Mesenchymal stem cell (in vitro differentiated cells and primary cell): ENCODE measurements at regions not wholly inside any gene's neighbourhood (a gene's known extent, or its start where the extent isn't known, plus 50 kb on each side); places are given as distances from the start of the nearest gene placed in this dataset.

Source experiments
- DNase-seq: peaks from one replicate; pipeline ENCODE4 v3.0.0-alpha.2; 2013
- H2AFZ ChIP-seq: one replicate; pipeline ENCODE4 v1.6.1; 2013; ENCODE audit warnings: low read depth, mild to moderate bottlenecking, control low read depth, inconsistent platforms, low read length, moderate library complexity
- H2AK5ac ChIP-seq: 2 replicates; pipeline ENCODE4 v1.6.1; 2013; ENCODE audit warnings: low read length, moderate library complexity, mild to moderate bottlenecking, inconsistent platforms; ENCODE audit not compliant: severe bottlenecking
- H2BK120ac ChIP-seq: one replicate; pipeline ENCODE4 v1.6.1; 2013; ENCODE audit warnings: low read depth, mild to moderate bottlenecking, inconsistent platforms, low read length, moderate library complexity
- H2BK12ac ChIP-seq, 2 experiments: one replicate each; pipeline ENCODE4 v1.6.1; 2013; ENCODE audit warnings: inconsistent platforms in 2 of 2, low read length in 2 of 2, mild to moderate bottlenecking in 2 of 2, moderate library complexity in 2 of 2, control low read depth in 1 of 2
- H2BK15ac ChIP-seq: one replicate; pipeline ENCODE4 v1.6.1; 2013; ENCODE audit warnings: mild to moderate bottlenecking, low read depth, inconsistent platforms; ENCODE audit not compliant: poor library complexity, severe bottlenecking
- H2BK5ac ChIP-seq: 2 replicates; pipeline ENCODE4 v1.6.1; 2013; ENCODE audit warnings: low read depth, mild to moderate bottlenecking, low read length, control low read depth, inconsistent platforms; ENCODE audit not compliant: poor library complexity, severe bottlenecking
- H3K14ac ChIP-seq, 2 experiments: one replicate each; pipeline ENCODE4 v1.6.1; 2013; ENCODE audit warnings: inconsistent platforms in 2 of 2, low read length in 2 of 2, control low read depth in 1 of 2, mild to moderate bottlenecking in 1 of 2, moderate library complexity in 1 of 2
- H3K18ac ChIP-seq, 2 experiments: one replicate each; pipeline ENCODE4 v1.6.1; 2013; ENCODE audit warnings: inconsistent platforms in 2 of 2, low read length in 2 of 2, control low read depth in 1 of 2, low read depth in 1 of 2, mild to moderate bottlenecking in 1 of 2
- H3K23ac ChIP-seq, 2 experiments: one replicate each; pipeline ENCODE4 v1.6.1; 2013; ENCODE audit warnings: inconsistent platforms in 2 of 2, low read length in 2 of 2, mild to moderate bottlenecking in 2 of 2, moderate library complexity in 2 of 2, control low read depth in 1 of 2
- H3K27ac ChIP-seq: 2 replicates; pipeline ENCODE4 v1.5.1; 2013; ENCODE audit warnings: mild to moderate bottlenecking, moderate library complexity, low read length, control low read depth, inconsistent platforms; ENCODE audit not compliant: poor library complexity, severe bottlenecking
- H3K27me3 ChIP-seq, 2 experiments: 2 replicates each; pipeline versions ENCODE4 v1.6.1 to v1.7.0; 2013; ENCODE audit warnings: low read length in 2 of 2, mild to moderate bottlenecking in 2 of 2, moderate library complexity in 2 of 2, control low read depth in 1 of 2, inconsistent platforms in 1 of 2; ENCODE audit not compliant: control insufficient read depth in 1 of 2, insufficient read depth in 1 of 2
- H3K36me3 ChIP-seq, 2 experiments: 2 replicates each; pipeline versions ENCODE4 v1.6.1 to v1.7.0; 2013; ENCODE audit warnings: low read length in 2 of 2, control low read depth in 1 of 2, inconsistent platforms in 1 of 2, low read depth in 1 of 2, mild to moderate bottlenecking in 1 of 2; ENCODE audit not compliant: insufficient read depth in 2 of 2, control insufficient read depth in 1 of 2
- H3K4ac ChIP-seq, 2 experiments: one replicate each; pipeline ENCODE4 v1.6.1; 2013; ENCODE audit warnings: inconsistent platforms in 2 of 2, low read length in 2 of 2, mild to moderate bottlenecking in 2 of 2, moderate library complexity in 2 of 2, control low read depth in 1 of 2, low read depth in 1 of 2
- H3K4me1 ChIP-seq: 2 replicates; pipeline ENCODE4 v1.6.1; 2013; ENCODE audit warnings: low read depth, low read length, control low read depth; ENCODE audit not compliant: control insufficient read depth, insufficient read depth
- H3K4me2 ChIP-seq: 2 replicates; pipeline ENCODE4 v1.6.1; 2013; ENCODE audit warnings: low read length, mild to moderate bottlenecking, inconsistent platforms; ENCODE audit not compliant: poor library complexity, severe bottlenecking
- H3K4me3 ChIP-seq, 2 experiments: 2 replicates each; pipeline versions ENCODE4 v1.5.1 to v1.7.0; 2013; ENCODE audit warnings: low read length in 2 of 2, mild to moderate bottlenecking in 2 of 2, control low read depth in 1 of 2, low read depth in 1 of 2; ENCODE audit not compliant: insufficient read depth in 1 of 2
- H3K79me1 ChIP-seq: replicated peaks from 2 replicates; pipeline ENCODE4 v1.6.1; 2013; ENCODE audit warnings: mild to moderate bottlenecking, control low read depth, low read length, inconsistent platforms; ENCODE audit not compliant: poor library complexity, severe bottlenecking
- H3K9ac ChIP-seq: 2 replicates; pipeline ENCODE4 v1.7.0; 2013; ENCODE audit warnings: mild to moderate bottlenecking, low read length, moderate library complexity
- H3K9me3 ChIP-seq: 2 replicates; pipeline ENCODE4 v1.7.0; 2013; ENCODE audit warnings: mild to moderate bottlenecking, low read length; ENCODE audit not compliant: control insufficient read depth
- H4K8ac ChIP-seq: one replicate; pipeline ENCODE4 v1.6.1; 2013; ENCODE audit warnings: inconsistent platforms, mild to moderate bottlenecking, low read length, moderate library complexity
- H4K91ac ChIP-seq: one replicate; pipeline ENCODE4 v1.6.1; 2013; ENCODE audit warnings: mild to moderate bottlenecking, low read length, inconsistent platforms
- WGBS: methylation state at CpG from one replicate; pipeline ENCODE4 v1.1.7; 2013; ENCODE audit warnings: mixed read lengths; 5-methylcytosine and 5-hydroxymethylcytosine counted together

DNA sequence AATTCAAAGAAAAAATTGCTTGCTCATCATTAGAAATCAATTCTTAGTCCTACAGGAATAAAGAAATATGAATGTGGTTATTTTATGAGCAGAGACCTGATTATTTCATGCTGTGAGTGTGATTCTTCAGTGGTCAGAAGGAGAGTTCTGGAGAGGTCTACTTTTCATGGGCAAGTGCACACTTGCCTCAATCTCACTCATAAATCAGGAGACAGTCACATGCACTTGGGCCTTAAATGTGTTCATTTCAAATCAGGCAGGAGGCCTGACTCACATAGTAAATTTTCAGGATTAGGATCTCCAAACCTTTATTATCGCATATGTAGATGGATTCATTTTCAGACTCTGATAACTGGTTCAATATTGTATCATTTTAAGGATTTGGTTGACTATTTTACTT is 323.2 kb upstream of the CCNH start:
- Histone ChIP-seq H4K8ac (no peak overlapping the region), H3K4ac (no peak overlapping the region), H3K36me3 (no peaks in the 10 kb centered on the region), H3K14ac (no peak overlapping the region), H3K4me2 (no peak overlapping the region), H2AFZ (no peak overlapping the region), H3K9me3 (no peaks in the 10 kb centered on the region), H2BK15ac (no peak overlapping the region), H3K27ac (no peak overlapping the region), H3K4me1 (no peaks in the 10 kb centered on the region), H2BK5ac (no peak overlapping the region), H2AK5ac (no peak overlapping the region), H3K4me3 (no peak overlapping the region), H3K79me1 (no peaks in the 10 kb centered on the region), H3K18ac (no peak overlapping the region), H2BK120ac (no peak overlapping the region), H3K23ac (no peak overlapping the region), H4K91ac (no peak overlapping the region), H3K27me3 (no peaks in the 10 kb centered on the region), H2BK12ac (no peak overlapping the region), H3K9ac (no peak overlapping the region)
- WGBS = no CpG with 5 or more reads among the region's 1 CpG
- no peak for DNase-seq

DNA sequence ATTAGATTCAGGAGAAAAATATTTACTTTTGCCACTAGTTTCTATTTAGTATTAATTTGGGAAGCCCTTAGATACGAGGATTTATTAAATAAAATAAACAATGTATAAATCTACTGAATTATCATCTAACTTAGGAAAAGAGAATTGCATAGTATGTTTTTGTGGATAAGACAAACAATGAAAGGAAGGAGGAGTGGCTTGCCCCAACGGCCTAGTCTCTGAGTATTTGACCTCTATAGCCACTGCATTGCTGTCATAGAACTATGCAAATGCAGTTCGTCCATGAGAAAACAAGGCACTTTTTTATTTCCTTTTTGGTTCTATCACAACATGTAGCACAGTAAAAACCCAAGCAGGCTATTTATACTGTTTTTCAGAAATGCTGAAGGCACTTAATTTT is 321.2 kb upstream of the CCNH start:
- no peak overlapping the region for H3K18ac ChIP-seq
- no peaks in the 10 kb centered on the region for H3K27me3 ChIP-seq
- no peaks in the 10 kb centered on the region for H3K79me1 ChIP-seq
- WGBS = 87% methylated on average over 2 of the region's 3 CpGs
- no peak overlapping the region for H2BK5ac ChIP-seq
- no peaks in the 10 kb centered on the region for H3K9me3 ChIP-seq
- no peak overlapping the region for H3K9ac ChIP-seq
- no peak overlapping the region for H3K4ac ChIP-seq
- no peak overlapping the region for H4K8ac ChIP-seq
- H2AK5ac ChIP-seq = no peak overlapping the region
- no peak for DNase-seq
- H3K14ac ChIP-seq = no peak overlapping the region
- no peaks in the 10 kb centered on the region for H3K4me1 ChIP-seq
- no peak overlapping the region for H2AFZ ChIP-seq
- no peak overlapping the region for H2BK12ac ChIP-seq
- no peak overlapping the region for H3K4me3 ChIP-seq
- no peak overlapping the region for H2BK15ac ChIP-seq
- no peak overlapping the region for H4K91ac ChIP-seq
- H3K23ac ChIP-seq = no peak overlapping the region
- no peak overlapping the region for H2BK120ac ChIP-seq
- H3K36me3 ChIP-seq = no peaks in the 10 kb centered on the region
- no peak overlapping the region for H3K27ac ChIP-seq
- no peak overlapping the region for H3K4me2 ChIP-seq

DNA sequence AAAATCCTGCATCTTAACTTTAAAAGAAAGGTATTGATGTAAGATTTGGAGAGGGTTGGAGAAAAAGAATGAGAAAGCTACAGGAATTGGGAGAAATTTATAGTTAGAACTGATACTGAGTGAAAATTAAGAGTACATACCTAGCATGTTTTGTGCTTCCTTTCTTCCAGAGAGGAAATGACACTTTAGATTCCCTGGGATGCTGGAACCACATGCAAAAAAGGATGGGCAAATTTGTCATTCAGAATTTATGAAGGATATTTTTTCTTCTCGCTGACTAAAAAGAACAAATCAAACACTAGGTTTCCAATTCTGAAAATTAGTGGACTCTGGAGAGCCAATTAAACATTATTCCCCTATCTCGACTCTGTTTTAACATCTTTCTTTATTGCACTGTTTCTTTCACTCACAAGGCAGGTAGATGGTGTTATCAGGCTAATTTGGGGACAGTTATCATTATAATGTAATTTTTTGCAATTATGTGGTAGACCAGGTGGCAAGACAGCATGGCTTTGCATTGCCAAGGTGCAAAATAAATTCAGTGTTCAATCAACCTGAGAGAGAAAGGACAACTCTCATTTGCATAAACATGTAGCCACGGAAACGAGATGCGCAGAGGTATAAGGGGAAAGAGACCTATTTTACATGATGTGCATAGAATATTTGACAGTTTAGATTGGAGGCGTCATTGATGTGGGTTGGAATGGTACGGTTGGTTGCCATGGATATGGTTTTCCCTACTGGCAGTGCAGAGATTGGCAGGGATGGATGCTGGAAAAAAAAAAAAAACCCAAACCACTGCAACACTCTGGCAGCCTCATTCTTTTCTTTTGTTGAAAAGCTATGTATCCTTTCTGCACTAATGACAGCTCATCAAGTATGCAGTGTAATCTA is 320.4 kb upstream of the CCNH start:
- H2AFZ ChIP-seq = no peak overlapping the region
- H3K27me3 ChIP-seq = no peaks in the 10 kb centered on the region
- no peak for DNase-seq
- H3K4ac ChIP-seq = no peak overlapping the region
- H3K4me2 ChIP-seq = no peak overlapping the region
- H3K14ac ChIP-seq = no peak overlapping the region
- H2BK120ac ChIP-seq = no peak overlapping the region
- no peaks in the 10 kb centered on the region for H3K4me1 ChIP-seq
- no peak overlapping the region for H4K91ac ChIP-seq
- no peak overlapping the region for H3K23ac ChIP-seq
- no peak overlapping the region for H4K8ac ChIP-seq
- no peaks in the 10 kb centered on the region for H3K79me1 ChIP-seq
- H2BK12ac ChIP-seq = no peak overlapping the region
- H3K9ac ChIP-seq = no peak overlapping the region
- no peak overlapping the region for H2AK5ac ChIP-seq
- H3K27ac ChIP-seq = no peak overlapping the region
- H3K9me3 ChIP-seq = no peaks in the 10 kb centered on the region
- no peak overlapping the region for H2BK5ac ChIP-seq
- no peak overlapping the region for H2BK15ac ChIP-seq
- no peaks in the 10 kb centered on the region for H3K36me3 ChIP-seq
- no peak overlapping the region for H3K4me3 ChIP-seq
- WGBS = 97% methylated on average over 3 of the region's 7 CpGs
- no peak overlapping the region for H3K18ac ChIP-seq

DNA sequence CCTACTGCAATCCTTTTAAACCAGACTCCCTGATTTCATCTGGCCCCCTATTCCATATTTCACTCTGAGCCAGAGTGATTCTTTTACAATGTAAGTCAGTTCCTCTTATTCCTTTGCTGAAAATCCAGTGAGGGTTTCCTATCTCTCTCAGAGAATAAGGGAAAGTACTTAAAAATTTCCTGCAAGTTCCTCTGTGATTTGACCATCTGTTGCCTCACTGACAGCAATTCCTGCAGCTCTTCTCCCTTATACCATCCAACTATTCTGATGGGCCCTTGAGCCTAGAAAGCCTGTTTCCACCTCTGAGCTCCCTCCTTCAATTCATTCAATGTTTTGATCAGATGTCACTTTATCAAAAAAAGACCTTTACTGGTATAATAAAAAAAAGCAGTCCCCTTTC is 317.1 kb upstream of the CCNH start:
- no peak overlapping the region for H2BK15ac ChIP-seq
- DNase-seq = no peak
- no peak overlapping the region for H4K8ac ChIP-seq
- no peak overlapping the region for H3K4me3 ChIP-seq
- no peaks in the 10 kb centered on the region for H3K79me1 ChIP-seq
- H3K36me3 ChIP-seq = no peaks in the 10 kb centered on the region
- H3K27me3 ChIP-seq = no peaks in the 10 kb centered on the region
- no peak overlapping the region for H3K18ac ChIP-seq
- H2BK120ac ChIP-seq = no peak overlapping the region
- H3K4me2 ChIP-seq = no peak overlapping the region
- no peak overlapping the region for H2BK5ac ChIP-seq
- no peak overlapping the region for H3K9ac ChIP-seq
- H3K14ac ChIP-seq = no peak overlapping the region
- H4K91ac ChIP-seq = no peak overlapping the region
- no peak overlapping the region for H2AK5ac ChIP-seq
- H2BK12ac ChIP-seq = no peak overlapping the region
- no peaks in the 10 kb centered on the region for H3K9me3 ChIP-seq
- no peak overlapping the region for H3K27ac ChIP-seq
- no peaks in the 10 kb centered on the region for H3K4me1 ChIP-seq
- H3K4ac ChIP-seq = no peak overlapping the region
- H2AFZ ChIP-seq = no peak overlapping the region
- H3K23ac ChIP-seq = no peak overlapping the region
